Heart left ventricle (tissue), 16 donors: ENCODE measurements at regions not wholly inside any gene's neighbourhood (a gene's known extent, or its start where the extent isn't known, plus 50 kb on each side); places are given as distances from the start of the nearest gene placed in this dataset.

Experiments used
- ATAC-seq, 4 donors: fragments of 200-7000 bp; cut with Tn5 transposase; one replicate each; pipeline ENCODE4 v1.9.1; 2020 to 2022; ENCODE audit warnings: moderate library complexity in 4 of 4, mild to moderate bottlenecking in 3 of 4, moderate number of reproducible peaks in 1 of 4
- DNase-seq, 5 donors: peaks; one replicate each; pipeline ENCODE4 v3.0.0-alpha.2; 2020
- H3K27ac ChIP-seq, 12 donors: fragments of 200-600 bp; sonication (generic) in 4 of 12; one replicate each; pipeline versions ENCODE4 v1.5.0 to v1.8.0; 2016 to 2022; ENCODE audit warnings: mild to moderate bottlenecking in 2 of 12
- H3K27me3 ChIP-seq, 9 donors: fragments of 200-600 bp; sonication (generic) in 2 of 9; one replicate each; pipeline versions ENCODE4 v1.5.1 to v1.8.0; 2016 to 2022; ENCODE audit warnings: mild to moderate bottlenecking in 3 of 9
- H3K36me3 ChIP-seq, 9 donors: fragments of 200-600 bp; sonication (generic) in 2 of 9; one replicate each; pipeline versions ENCODE4 v1.5.0 to v1.8.0; 2018 to 2022; ENCODE audit warnings: mild to moderate bottlenecking in 2 of 9
- H3K4me1 ChIP-seq, 12 donors: fragments of 200-600 bp; sonication (generic) in 4 of 12; one replicate each; pipeline versions ENCODE4 v1.5.0 to v1.8.0; 2016 to 2022; ENCODE audit warnings: mild to moderate bottlenecking in 3 of 12
- H3K4me3 ChIP-seq, 12 donors: fragments of 200-600 bp; sonication (generic) in 4 of 12; one replicate each; pipeline versions ENCODE4 v1.5.0 to v1.8.0; 2017 to 2022; ENCODE audit warnings: mild to moderate bottlenecking in 9 of 12, moderate library complexity in 4 of 12
- H3K9me3 ChIP-seq, 12 donors: fragments of 200-600 bp; sonication (generic) in 4 of 12; one replicate each; pipeline versions ENCODE4 v1.5.0 to v1.8.0; 2016 to 2022; ENCODE audit warnings: mild to moderate bottlenecking in 1 of 12
- POLR2A ChIP-seq, 2 donors: fragments of 450-650 bp; IDR thresholded peaks; one replicate each; pipeline ENCODE4 v1.6.1; 2017; ENCODE audit warnings: antibody characterized with exemption in 2 of 2, mild to moderate bottlenecking in 2 of 2, moderate library complexity in 2 of 2
- WGBS, 4 donors: extraction: QIAGEN DNeasy Blood & Tissue Kit in 2 of 4; methylation state at CpG; one replicate each; pipeline versions ENCODE4 v1.1.5 to v1.1.7; 2013 to 2018; 5-methylcytosine and 5-hydroxymethylcytosine counted together
- intact Hi-C, 10 donors: fragments of 100-400 bp; cut with DNase I; formaldehyde crosslinking; loops; one replicate each; pipeline versions ENCODE4 v1.11.1 to v1.14.2; 2022
- microRNA-seq, 4 donors: library from miRNA; unstranded; fragments of <30 nt; microRNA quantifications; one replicate each; pipeline versions ENCODE4 to v1.2.0, GENCODE V29; 2017 to 2020
- TF ChIP-seq, protein P1 (sequence below), 12 donors: fragments of 200-600 bp; sonication (generic) in 4 of 12; IDR thresholded peaks; one replicate each; pipeline versions ENCODE4 v1.5.0 to v1.8.0; 2018 to 2022; ENCODE audit warnings: antibody characterized with exemption in 12 of 12, mild to moderate bottlenecking in 5 of 12
- donor health status: ischemic (EF 13 %, LVEDD 7.1; RV severe dilation, severe dysfunction).
- donor health status: healthy with polysubstance abuse.
- donor health status: DM: no; HTN: yes; CAD: no.
- donor health status: DM: no; HTN: no; CAD: no.
- donor health status: ischemic (EF 25% LVEDD 6.9; RV normal size, moderate dysfunction).
- donor health status: ischemic (EF 25% LVEDD 5.7; RV mildly dilated, moderate dysfunction).
- donor health status: healthy.
- donor health status: DM: yes; HTN: yes; CAD: no.
- donor health status: ischemic (EF 35%, LVEDD 5.7; RV mildly dilated, moderate dysfunction).
- donor health status: nonischemic (EF 11% LVEDD 7.7; RV severe dilation, severe dysfunction).
- donor health status: DM: yes; HTN: yes; CAD: no.
- donor health status: PGD.
- donor health status: ischemic (EF 29% LVEDD 5.4; RV normal size, mild dysfunction).
- donor health status: nonischemic (EF 23%, LVEDD 6.1; RV moderate dilation, normal function).

DNA sequence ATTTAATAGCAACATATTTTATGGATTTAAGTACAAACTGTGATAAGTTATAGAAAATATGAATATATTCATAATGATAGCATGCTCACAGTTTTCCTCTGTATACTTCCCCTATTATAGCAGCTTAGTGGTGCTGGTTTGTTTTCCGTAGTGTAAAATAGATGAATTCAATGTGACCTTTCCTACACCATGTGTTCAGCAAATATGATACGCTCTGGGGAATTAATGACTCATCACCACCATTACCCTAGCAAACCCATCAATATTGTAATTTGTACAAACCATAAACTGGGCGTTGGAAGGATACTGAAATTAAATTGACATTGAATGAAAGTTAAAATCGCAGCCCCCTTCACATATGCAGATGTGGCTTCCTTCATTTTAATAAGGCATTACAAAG, 58.7 kb upstream of the CDH19 start:
- ATAC-seq (no peak), DNase-seq (no peak)
- Histone ChIP-seq H3K4me3 (no peak overlapping the region), H3K27ac (no peak overlapping the region), H3K9me3 (no peaks in the 10 kb centered on the region), H3K4me1 (no peaks in the 10 kb centered on the region), H3K36me3 (no peaks in the 10 kb centered on the region), H3K27me3 (no peaks in the 10 kb centered on the region)
- intact Hi-C loops, result no loop called here
- TF ChIP-seq POLR2A (IDR thresholded peaks at IDR 0.05), result no peak
- TF ChIP-seq, protein P1, sequence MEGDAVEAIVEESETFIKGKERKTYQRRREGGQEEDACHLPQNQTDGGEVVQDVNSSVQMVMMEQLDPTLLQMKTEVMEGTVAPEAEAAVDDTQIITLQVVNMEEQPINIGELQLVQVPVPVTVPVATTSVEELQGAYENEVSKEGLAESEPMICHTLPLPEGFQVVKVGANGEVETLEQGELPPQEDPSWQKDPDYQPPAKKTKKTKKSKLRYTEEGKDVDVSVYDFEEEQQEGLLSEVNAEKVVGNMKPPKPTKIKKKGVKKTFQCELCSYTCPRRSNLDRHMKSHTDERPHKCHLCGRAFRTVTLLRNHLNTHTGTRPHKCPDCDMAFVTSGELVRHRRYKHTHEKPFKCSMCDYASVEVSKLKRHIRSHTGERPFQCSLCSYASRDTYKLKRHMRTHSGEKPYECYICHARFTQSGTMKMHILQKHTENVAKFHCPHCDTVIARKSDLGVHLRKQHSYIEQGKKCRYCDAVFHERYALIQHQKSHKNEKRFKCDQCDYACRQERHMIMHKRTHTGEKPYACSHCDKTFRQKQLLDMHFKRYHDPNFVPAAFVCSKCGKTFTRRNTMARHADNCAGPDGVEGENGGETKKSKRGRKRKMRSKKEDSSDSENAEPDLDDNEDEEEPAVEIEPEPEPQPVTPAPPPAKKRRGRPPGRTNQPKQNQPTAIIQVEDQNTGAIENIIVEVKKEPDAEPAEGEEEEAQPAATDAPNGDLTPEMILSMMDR (IDR thresholded peaks at IDR 0.05), result no peak
- 75 to 85% (median 83%) methylated on average over 4 of the region's 4 CpGs for WGBS, 4 donors

DNA sequence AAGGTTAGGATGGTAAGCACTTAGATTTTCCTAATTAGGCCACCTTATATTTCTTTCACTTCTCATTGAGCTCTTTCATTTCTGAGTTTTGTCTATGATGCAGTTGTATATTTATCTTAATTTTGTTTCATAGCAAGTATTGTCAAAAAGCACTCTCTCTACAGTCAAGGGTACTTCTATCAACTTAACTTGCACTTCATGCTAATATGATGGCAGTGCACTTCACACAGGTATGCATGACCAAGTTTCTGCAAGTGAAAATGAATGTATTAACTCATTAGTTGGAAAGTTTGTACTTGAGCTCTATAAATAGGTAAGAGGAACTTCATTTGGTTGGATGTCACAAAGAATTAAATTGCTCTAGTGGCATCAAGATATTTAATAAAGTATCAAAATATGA, 51.5 kb upstream of the CDH19 start:
- H3K36me3 ChIP-seq, result no peaks in the 10 kb centered on the region
- no peaks in the 10 kb centered on the region for H3K4me1 ChIP-seq
- DNase-seq, result no peak
- no peak overlapping the region for H3K27ac ChIP-seq
- no peak for ATAC-seq
- intact Hi-C loops, result no loop called here
- H3K27me3 ChIP-seq, result no peaks in the 10 kb centered on the region
- TF ChIP-seq POLR2A (IDR thresholded peaks at IDR 0.05), result no peak
- TF ChIP-seq, protein P1 (IDR thresholded peaks at IDR 0.05), result no peak
- no peak overlapping the region for H3K4me3 ChIP-seq
- no peaks in the 10 kb centered on the region for H3K9me3 ChIP-seq

Small RNA genes in the stretch of these regions (microRNA-seq; reads per million reads assigned to microRNA genes)
- 0 reads per million in 4 donors for gene MIR5011
